OCI-LY3 (cell line): ENCODE measurements at regions not wholly inside any gene's neighbourhood (a gene's known extent, or its start where the extent isn't known, plus 50 kb on each side); places are given as distances from the start of the nearest gene placed in this dataset.

Source experiments
- H2AFZ ChIP-seq: fragments of 200-600, 300-600 bp; shearing (Covaris generic); 2 replicates; pipeline ENCODE4 v1.6.0; 2014; ENCODE audit warnings: antibody characterized with exemption, low read depth, low read length
- H3K27ac ChIP-seq: fragments of 200-600, 300-600 bp; sonication (generic); 2 replicates; pipeline ENCODE4 v1.5.1; 2014; ENCODE audit warnings: mild to moderate bottlenecking, low read length, moderate library complexity, mixed read lengths
- H3K27me3 ChIP-seq: fragments of 200-600, 300-600 bp; sonication (generic); 2 replicates; pipeline ENCODE4 v1.6.1; 2014; ENCODE audit warnings: low read depth, low read length, mixed read lengths
- H3K36me3 ChIP-seq: fragments of 200-600, 300-600 bp; sonication (generic); replicated peaks from 2 replicates; pipeline ENCODE3; 2014; ENCODE audit warnings: low read depth, low read length, mixed read lengths
- H3K4me1 ChIP-seq: fragments of 300-600, 200-600 bp; sonication (generic); 2 replicates; pipeline ENCODE4 v1.6.1; 2014; ENCODE audit warnings: low read length, mixed read lengths
- H3K4me2 ChIP-seq: fragments of 200-600, 300-600 bp; sonication (generic); 2 replicates; pipeline ENCODE4 v1.6.1; 2014; ENCODE audit warnings: low read length, mixed read lengths
- H3K4me3 ChIP-seq: fragments of 300-600, 200-600 bp; sonication (generic); 2 replicates; pipeline ENCODE4 v1.5.1; 2014; ENCODE audit warnings: antibody characterized with exemption, mild to moderate bottlenecking, low read length, moderate library complexity
- H3K79me2 ChIP-seq: fragments of 300-600, 200-600 bp; shearing (Covaris generic); 2 replicates; pipeline ENCODE4 v1.6.1; 2014; ENCODE audit warnings: mild to moderate bottlenecking, low read length, mixed read lengths
- H3K9ac ChIP-seq: fragments of 300-600, 200-600 bp; shearing (Covaris generic); 2 replicates; pipeline ENCODE4 v1.6.0; 2014; ENCODE audit warnings: mild to moderate bottlenecking, low read length, moderate library complexity
- H3K9me3 ChIP-seq: fragments of 200-600, 300-600 bp; shearing (Covaris generic); 2 replicates; pipeline ENCODE4 v1.6.1; 2014; ENCODE audit warnings: low read length, mixed read lengths; ENCODE audit not compliant: insufficient read depth
- H4K20me1 ChIP-seq: fragments of 200-600, 300-600 bp; sonication (generic); 2 replicates; pipeline ENCODE4 v1.6.1; 2016; ENCODE audit warnings: low read length, mixed read lengths; ENCODE audit not compliant: insufficient read depth
- EZH2phosphoT487 ChIP-seq: fragments of 200-600 bp; shearing (Covaris generic); IDR thresholded peaks from 2 replicates; pipeline ENCODE4 v1.6.1; 2018; ENCODE audit warnings: antibody characterized with exemption, mixed run types, low read depth
- TF ChIP-seq, protein P1 (sequence below): fragments of 200-600, 300-600 bp; sonication (generic); IDR thresholded peaks from 2 replicates; pipeline ENCODE4 v1.5.1; 2014; ENCODE audit warnings: antibody characterized with exemption, low read length, low read depth

DNA sequence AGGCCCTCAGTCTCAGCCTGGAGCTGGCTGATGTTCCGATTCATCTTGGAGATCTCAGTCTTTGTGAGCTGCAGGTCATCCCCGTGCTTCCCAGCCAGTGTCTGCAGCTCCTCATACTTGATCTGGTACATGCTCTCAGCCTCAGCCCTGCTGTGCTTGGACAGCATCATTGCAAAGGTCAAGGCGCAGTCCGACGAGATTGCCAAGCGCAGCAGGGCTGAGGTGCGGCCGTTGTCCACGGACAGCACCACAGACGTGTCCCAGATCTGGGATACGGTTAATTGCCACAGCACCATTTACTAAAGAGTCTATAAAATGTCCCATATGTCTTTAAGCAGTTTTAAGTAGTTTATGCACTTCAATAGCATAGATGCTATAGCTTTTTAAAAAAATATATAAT is 965.7 kb downstream of the FSCB start:
- Histone ChIP-seq H3K4me3 (no peak overlapping the region), H3K27me3 (no peaks in the 10 kb centered on the region), H3K27ac (no peak overlapping the region), H4K20me1 (no peaks in the 10 kb centered on the region), H3K36me3 (no peaks in the 10 kb centered on the region), H3K9me3 (no peaks in the 10 kb centered on the region), H3K79me2 (no peaks in the 10 kb centered on the region), H2AFZ (no peak overlapping the region), H3K4me1 (no peaks in the 10 kb centered on the region), H3K4me2 (no peak overlapping the region), H3K9ac (no peak overlapping the region)
- TF ChIP-seq, protein P1, sequence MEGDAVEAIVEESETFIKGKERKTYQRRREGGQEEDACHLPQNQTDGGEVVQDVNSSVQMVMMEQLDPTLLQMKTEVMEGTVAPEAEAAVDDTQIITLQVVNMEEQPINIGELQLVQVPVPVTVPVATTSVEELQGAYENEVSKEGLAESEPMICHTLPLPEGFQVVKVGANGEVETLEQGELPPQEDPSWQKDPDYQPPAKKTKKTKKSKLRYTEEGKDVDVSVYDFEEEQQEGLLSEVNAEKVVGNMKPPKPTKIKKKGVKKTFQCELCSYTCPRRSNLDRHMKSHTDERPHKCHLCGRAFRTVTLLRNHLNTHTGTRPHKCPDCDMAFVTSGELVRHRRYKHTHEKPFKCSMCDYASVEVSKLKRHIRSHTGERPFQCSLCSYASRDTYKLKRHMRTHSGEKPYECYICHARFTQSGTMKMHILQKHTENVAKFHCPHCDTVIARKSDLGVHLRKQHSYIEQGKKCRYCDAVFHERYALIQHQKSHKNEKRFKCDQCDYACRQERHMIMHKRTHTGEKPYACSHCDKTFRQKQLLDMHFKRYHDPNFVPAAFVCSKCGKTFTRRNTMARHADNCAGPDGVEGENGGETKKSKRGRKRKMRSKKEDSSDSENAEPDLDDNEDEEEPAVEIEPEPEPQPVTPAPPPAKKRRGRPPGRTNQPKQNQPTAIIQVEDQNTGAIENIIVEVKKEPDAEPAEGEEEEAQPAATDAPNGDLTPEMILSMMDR: no peak
- TF ChIP-seq EZH2phosphoT487: no peak

DNA sequence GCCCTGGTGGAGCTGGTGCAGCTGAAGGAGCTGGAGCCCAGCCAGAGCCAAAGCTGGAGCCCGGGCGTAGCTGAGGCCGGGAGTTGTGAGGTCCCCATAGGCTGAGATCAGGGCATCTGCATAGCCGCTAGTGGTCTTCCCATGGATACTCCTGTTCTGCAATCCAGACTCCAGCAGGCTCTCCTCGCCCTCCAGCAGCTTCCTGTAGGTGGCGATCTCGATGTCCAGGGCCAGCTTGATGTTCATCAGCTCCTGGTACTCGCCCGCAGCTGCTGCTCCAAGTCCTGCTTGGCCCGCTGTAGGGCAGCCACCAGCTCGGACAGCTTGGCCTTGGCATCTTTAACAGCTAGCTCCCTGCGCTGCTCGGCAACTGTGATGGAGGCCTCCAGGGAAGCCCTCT is 966.1 kb downstream of the FSCB start:
- Histone ChIP-seq H3K4me2 (no peak overlapping the region), H3K9me3 (no peaks in the 10 kb centered on the region), H3K36me3 (no peaks in the 10 kb centered on the region), H3K4me3 (no peak overlapping the region), H3K9ac (no peak overlapping the region), H4K20me1 (no peaks in the 10 kb centered on the region), H3K27ac (no peak overlapping the region), H3K27me3 (no peaks in the 10 kb centered on the region), H2AFZ (no peak overlapping the region), H3K79me2 (no peaks in the 10 kb centered on the region), H3K4me1 (no peaks in the 10 kb centered on the region)
- TF ChIP-seq, protein P1: no peak; the same call in 1 of the 2 replicates
- no peak for TF ChIP-seq EZH2phosphoT487

- H3K79me2 ChIP-seq: no peaks in the 10 kb centered on the region
- no peaks in the 10 kb centered on the region for H3K36me3 ChIP-seq
- H3K27ac ChIP-seq: no peak overlapping the region
- no peak for TF ChIP-seq EZH2phosphoT487
- TF ChIP-seq, protein P1: no peak; the same call in 1 of the 2 replicates
- no peaks in the 10 kb centered on the region for H3K27me3 ChIP-seq
- H3K4me1 ChIP-seq: no peaks in the 10 kb centered on the region
- no peaks in the 10 kb centered on the region for H3K9me3 ChIP-seq
- no peak overlapping the region for H3K4me2 ChIP-seq
- no peaks in the 10 kb centered on the region for H4K20me1 ChIP-seq
- no peak overlapping the region for H2AFZ ChIP-seq
- H3K9ac ChIP-seq: no peak overlapping the region
- H3K4me3 ChIP-seq: no peak overlapping the region
Observed at GRCh38 chr14:43539210-43539609, 967.9 kb downstream of the FSCB start.

DNA sequence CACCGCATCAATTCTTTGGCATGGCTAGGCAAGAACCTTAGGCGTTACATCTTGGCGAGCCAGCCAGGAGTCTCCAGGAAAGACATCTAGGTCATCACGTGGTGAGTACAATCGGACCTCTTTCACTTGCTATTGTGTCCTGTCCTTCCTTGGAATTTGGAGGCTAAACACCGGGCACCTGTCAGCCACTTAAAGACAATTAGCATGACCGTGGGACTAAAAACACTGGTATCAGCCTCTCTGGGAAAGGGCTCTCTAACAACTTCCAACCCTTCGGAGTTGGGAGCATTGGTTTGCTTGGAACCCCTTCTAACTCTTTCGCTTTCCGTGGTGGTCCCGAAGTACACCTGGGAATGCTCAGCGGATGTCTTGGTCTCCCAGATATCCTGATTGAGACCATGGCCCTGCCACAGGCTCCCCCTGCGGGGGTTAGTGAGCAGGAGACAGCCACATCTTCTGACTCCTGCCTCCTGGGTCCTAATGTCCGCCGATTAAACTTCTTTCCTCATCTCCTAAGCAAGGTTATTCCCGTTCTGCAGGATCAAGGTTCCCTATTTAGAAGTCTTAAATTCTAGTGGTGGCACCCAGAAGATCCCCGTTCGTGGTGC is 971.7 kb downstream of the FSCB start:
- Histone ChIP-seq H3K27me3 (no peaks in the 10 kb centered on the region), H3K79me2 (no peaks in the 10 kb centered on the region), H3K27ac (no peak overlapping the region), H3K4me1 (no peaks in the 10 kb centered on the region), H3K4me2 (no peak overlapping the region), H3K36me3 (no peaks in the 10 kb centered on the region), H3K9ac (no peak overlapping the region), H2AFZ (no peak overlapping the region), H3K9me3 (no peaks in the 10 kb centered on the region), H4K20me1 (no peaks in the 10 kb centered on the region), H3K4me3 (no peak overlapping the region)
- TF ChIP-seq, protein P1: no peak
- TF ChIP-seq EZH2phosphoT487: no peak
